Chondrocyte (in vitro differentiated cells): ENCODE measurements at regions not wholly inside any gene's neighbourhood (a gene's known extent, or its start where the extent isn't known, plus 50 kb on each side); places are given as distances from the start of the nearest gene placed in this dataset.

Source experiments
- DNase-seq: peaks from one replicate; pipeline ENCODE4 v3.0.0; 2021; ENCODE audit warnings: mixed read lengths, low spot score
- H3K27ac Mint-ChIP-seq: one replicate; pipeline ENCODE4 v1.8.0; 2021; ENCODE audit warnings: mild to moderate bottlenecking, moderate library complexity, mixed read lengths; ENCODE audit not compliant: unreplicated experiment
- H3K27me3 Mint-ChIP-seq: 2 replicates; pipeline ENCODE4 v1.8.0; 2021; ENCODE audit warnings: low read depth, mixed read lengths
- H3K36me3 Mint-ChIP-seq: 2 replicates; pipeline ENCODE4 v1.8.0; 2021; ENCODE audit warnings: low read depth, mixed read lengths
- H3K4me1 Mint-ChIP-seq: 2 replicates; pipeline ENCODE4 v1.8.0; 2021; ENCODE audit warnings: low read depth, mild to moderate bottlenecking, mixed read lengths
- H3K4me3 Mint-ChIP-seq: one replicate; pipeline ENCODE4 v1.8.0; 2021; ENCODE audit warnings: mild to moderate bottlenecking, moderate library complexity, mixed read lengths; ENCODE audit not compliant: unreplicated experiment
- H3K9me3 Mint-ChIP-seq: 2 replicates; pipeline ENCODE4 v1.8.0; 2021; ENCODE audit warnings: low read depth, mixed read lengths
- CTCF ChIP-seq: fragments of 200-600 bp; sonication (generic); IDR thresholded peaks from 2 replicates; pipeline ENCODE4 v1.5.0; 2021; ENCODE audit warnings: antibody characterized with exemption, mild to moderate bottlenecking, moderate library complexity

- no peaks in the 10 kb centered on the region for H3K36me3 Mint-ChIP-seq
- H3K27me3 Mint-ChIP-seq: peaks cover 4% of the 10 kb centered on the region
- H3K27ac Mint-ChIP-seq: no peak overlapping the region
- no peak overlapping the region for H3K4me3 Mint-ChIP-seq
- no peak for TF ChIP-seq CTCF
- no peak for DNase-seq
- no peaks in the 10 kb centered on the region for H3K4me1 Mint-ChIP-seq
- H3K9me3 Mint-ChIP-seq: peaks cover 5% of the 10 kb centered on the region
Observed at GRCh38 chr9:27991221-27991620, 417.9 kb upstream of the C9orf72 start.

GRCh38 chr9:28001096-28001495, 427.8 kb upstream of the C9orf72 start:
- H3K4me3 Mint-ChIP-seq: no peak overlapping the region
- H3K27ac Mint-ChIP-seq: no peak overlapping the region
- peaks cover 3% of the 10 kb centered on the region for H3K4me1 Mint-ChIP-seq
- DNase-seq: no peak
- no peaks in the 10 kb centered on the region for H3K36me3 Mint-ChIP-seq
- TF ChIP-seq CTCF: no peak
- no peaks in the 10 kb centered on the region for H3K9me3 Mint-ChIP-seq
- peaks cover 2% of the 10 kb centered on the region for H3K27me3 Mint-ChIP-seq

GRCh38 chr9:28004900-28005299, 431.6 kb upstream of the C9orf72 start:
- Mint-ChIP-seq H3K9me3 (no peaks in the 10 kb centered on the region), H3K27ac (no peak overlapping the region), H3K27me3 (peaks cover 2% of the 10 kb centered on the region), H3K36me3 (no peaks in the 10 kb centered on the region), H3K4me1 (peaks cover 3% of the 10 kb centered on the region), H3K4me3 (no peak overlapping the region)
- no peak for TF ChIP-seq CTCF
- DNase-seq: no peak

GRCh38 chr9:28005779-28006178, 432.5 kb upstream of the C9orf72 start:
- Mint-ChIP-seq H3K9me3 (no peaks in the 10 kb centered on the region), H3K27me3 (peaks cover 2% of the 10 kb centered on the region), H3K4me3 (no peak overlapping the region), H3K36me3 (no peaks in the 10 kb centered on the region), H3K27ac (no peak overlapping the region), H3K4me1 (no peaks in the 10 kb centered on the region)
- TF ChIP-seq CTCF: no peak
- DNase-seq: no peak

- no peaks in the 10 kb centered on the region for H3K36me3 Mint-ChIP-seq
- H3K9me3 Mint-ChIP-seq: no peaks in the 10 kb centered on the region
- H3K27ac Mint-ChIP-seq: no peak overlapping the region
- no peak for TF ChIP-seq CTCF
- no peak overlapping the region for H3K4me3 Mint-ChIP-seq
- no peak for DNase-seq
- H3K27me3 Mint-ChIP-seq: peaks cover 4% of the 10 kb centered on the region
- H3K4me1 Mint-ChIP-seq: no peaks in the 10 kb centered on the region
Observed at GRCh38 chr9:28007097-28007817, 434.0 kb upstream of the C9orf72 start.
